ENCODE measurements at regions not wholly inside any gene's neighbourhood (a gene's known extent, or its start where the extent isn't known, plus 50 kb on each side); places are given as distances from the start of the nearest gene placed in this dataset.
"Not testable (repeated sequence)": the region's sequence is repeated elsewhere in the genome, so short reads cannot be mapped to it uniquely, and the experiment has no call there.

DNA sequence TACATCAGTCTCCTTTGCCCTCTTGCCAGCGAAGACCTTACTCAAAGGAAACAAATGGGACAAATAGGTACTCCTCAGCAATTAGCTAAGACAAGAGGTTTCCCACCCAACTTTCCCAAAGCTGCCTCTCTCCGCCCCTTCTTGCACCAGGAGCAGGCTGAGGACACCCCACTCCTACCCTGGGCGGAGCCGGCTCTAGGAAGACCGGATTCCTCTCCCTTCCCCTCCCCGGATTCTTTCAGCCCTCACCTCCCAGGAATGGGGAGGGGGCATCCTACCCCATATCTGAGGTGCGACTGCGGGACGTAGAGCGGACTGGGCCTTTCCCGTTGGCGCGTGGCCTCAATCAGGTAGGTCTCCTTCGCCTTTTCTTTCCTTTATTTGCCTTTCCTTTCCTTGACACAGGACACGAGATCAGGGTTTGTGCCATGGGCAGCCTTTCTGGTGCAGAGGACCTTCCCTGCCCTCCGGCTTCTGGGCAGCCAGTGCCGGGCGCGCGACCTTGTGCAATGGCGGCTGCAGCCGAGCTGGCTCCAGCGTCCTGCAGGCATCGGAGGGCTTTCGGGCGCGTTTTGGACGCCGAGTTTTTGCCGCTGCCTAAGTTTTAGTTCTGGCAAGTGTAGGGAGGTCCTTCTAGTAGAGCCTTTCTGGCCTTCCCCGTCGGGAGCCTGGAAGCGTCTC is 279.9 kb downstream of the PLS3 start:
- not testable (repeated sequence) for DNase-seq (ENCODE audit: low read depth)

DNA sequence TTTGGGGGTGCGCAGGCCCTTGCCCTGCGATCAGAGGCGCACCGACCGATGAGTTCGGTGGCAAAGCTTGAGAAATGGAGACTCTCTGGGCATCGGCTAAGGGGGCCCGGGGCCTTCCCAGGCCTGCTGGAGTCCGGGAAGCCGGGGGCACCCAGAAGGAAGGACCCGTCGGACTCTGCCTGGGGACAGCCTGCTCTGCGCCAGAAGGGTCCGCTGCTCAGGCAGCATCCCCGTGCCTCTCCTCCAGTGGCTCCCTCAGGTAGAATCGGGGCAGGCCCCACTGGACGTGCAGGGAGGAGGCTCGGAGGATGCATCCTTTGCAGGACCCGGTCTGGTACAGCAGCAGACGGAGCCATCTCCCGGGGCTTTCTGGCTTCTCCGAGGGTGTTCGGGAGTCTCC is 290.0 kb downstream of the PLS3 start:
- DNase-seq (ENCODE audit: low read depth) = peak; percentile 2

DNA sequence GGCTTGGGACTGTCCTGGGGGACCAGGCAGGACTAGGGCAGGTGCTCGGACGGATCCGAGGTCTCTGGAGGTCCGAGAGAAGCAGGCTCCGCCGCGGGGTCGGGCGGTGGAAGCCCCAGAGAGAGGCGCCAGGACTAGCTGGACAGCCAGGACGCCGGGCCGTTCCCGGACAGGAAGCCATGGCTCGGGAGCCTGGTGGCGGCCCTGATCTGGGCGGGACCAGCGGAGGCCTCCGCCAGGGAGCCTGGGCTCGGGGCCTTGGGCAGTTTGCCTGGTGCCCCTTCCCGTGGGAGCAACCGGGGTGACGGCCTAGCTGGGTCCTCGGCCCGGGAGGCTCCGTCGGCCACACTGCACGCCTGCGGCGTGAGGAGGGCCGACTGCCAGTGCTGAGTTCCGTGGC is 292.3 kb downstream of the PLS3 start:
- not testable (repeated sequence) for DNase-seq (ENCODE audit: low read depth)

DNA sequence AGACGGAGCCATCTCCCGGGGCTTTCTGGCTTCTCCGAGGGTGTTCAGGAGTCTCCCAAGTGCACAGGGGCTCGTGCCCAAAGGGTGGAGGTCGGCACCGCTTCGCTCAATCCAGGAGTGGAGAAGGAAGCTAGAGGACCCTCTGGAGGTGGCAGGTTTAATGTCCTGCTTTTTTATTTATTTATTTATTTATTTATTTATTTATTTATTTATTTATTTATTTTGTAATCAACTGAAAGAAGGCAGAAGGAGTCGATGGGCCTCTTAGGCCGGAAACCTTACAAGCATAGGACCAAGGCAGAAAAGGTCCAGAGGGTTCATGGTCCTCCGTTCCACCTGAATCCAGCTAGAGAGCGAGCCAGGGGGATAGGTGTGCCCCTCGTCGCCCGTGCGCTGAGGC is 289.4 kb upstream of the AGTR2 start:
- DNase-seq (ENCODE audit: low read depth) = not testable (repeated sequence)

DNA sequence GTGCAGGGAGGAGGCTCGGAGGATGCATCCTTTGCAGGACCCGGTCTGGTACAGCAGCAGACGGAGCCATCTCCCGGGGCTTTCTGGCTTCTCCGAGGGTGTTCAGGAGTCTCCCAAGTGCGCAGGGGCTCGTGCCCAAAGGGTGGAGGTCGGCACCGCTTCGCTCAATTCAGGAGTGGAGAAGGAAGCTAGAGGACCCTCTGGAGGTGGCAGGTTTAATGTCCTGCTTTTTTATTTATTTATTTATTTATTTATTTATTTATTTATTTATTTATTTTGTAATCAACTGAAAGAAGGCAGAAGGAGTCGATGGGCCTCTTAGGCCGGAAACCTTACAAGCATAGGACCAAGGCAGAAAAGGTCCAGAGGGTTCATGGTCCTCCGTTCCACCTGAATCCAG is 286.4 kb upstream of the AGTR2 start:
- not testable (repeated sequence) for DNase-seq (ENCODE audit: low read depth)

DNA sequence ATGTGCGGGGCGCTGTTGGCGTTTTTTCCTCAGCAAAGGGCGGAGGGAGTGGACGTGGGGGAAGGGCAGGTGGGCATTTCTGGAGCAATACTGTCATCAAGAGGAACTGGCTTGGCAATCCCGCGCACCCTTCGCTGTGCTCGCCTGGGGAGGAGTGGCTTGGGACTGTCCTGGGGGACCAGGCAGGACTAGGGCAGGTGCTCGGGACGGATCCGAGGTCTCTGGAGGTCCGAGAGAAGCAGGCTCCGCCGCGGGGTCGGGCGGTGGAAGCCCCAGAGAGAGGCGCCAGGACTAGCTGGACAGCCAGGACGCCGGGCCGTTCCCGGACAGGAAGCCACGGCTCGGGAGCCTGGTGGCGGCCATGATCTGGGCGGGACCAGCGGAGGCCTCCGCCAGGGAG is 282.5 kb upstream of the AGTR2 start:
- DNase-seq (ENCODE audit: low read depth) = peak; percentile 49

DNA sequence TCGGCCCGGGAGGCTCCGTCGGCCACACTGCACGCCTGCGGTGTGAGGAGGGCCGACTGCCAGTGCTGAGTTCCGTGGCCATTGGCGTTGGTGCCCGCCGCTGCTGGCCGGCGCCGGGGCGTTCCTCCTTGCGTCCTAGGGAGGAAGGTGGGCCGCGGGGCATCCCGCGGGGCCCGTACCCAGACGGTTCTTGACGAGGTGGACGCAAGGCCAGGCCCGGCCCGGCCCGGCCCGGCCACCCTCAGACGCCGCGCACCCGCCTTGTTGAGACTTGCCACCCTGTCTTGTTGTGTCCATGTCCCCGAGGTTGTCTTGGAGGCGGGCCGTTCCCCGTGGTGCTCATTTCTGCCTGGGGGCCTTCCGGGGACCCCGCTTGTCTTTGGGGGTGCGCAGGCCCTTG is 282.0 kb upstream of the AGTR2 start:
- DNase-seq (ENCODE audit: low read depth) = not testable (repeated sequence)

DNA sequence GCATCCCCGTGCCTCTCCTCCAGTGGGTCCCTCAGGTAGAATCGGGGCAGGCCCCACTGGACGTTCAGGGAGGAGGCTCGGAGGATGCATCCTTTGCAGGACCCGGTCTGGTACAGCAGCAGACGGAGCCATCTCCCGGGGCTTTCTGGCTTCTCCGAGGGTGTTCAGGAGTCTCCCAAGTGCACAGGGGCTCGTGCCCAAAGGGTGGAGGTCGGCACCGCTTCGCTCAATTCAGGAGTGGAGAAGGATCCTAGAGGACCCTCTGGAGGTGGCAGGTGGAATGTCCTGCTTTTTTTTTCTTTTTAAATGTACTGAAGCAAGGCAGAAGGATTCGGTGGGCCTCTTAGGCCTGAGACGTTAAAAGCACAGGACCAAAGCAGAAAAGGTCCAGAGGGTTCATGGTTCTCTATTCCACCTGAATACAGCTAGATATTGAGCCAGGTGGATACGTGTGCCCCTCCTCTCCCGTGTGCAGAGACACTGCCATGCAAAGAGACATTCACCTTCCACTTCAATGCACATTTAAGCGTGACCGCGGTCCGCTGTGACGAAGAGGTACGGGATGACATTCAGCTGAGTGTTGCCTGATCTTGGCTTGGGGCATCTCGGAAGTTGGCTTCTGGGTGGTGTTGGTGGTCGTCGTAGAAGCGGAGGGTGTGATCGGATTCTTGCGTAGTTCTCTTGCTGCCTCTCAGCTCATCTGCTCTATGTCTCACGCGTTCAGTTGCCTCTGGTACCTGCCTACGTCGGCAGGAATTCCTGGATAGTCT is 281.2 kb upstream of the AGTR2 start:
- no peak for DNase-seq (ENCODE audit: low read depth)

DNA sequence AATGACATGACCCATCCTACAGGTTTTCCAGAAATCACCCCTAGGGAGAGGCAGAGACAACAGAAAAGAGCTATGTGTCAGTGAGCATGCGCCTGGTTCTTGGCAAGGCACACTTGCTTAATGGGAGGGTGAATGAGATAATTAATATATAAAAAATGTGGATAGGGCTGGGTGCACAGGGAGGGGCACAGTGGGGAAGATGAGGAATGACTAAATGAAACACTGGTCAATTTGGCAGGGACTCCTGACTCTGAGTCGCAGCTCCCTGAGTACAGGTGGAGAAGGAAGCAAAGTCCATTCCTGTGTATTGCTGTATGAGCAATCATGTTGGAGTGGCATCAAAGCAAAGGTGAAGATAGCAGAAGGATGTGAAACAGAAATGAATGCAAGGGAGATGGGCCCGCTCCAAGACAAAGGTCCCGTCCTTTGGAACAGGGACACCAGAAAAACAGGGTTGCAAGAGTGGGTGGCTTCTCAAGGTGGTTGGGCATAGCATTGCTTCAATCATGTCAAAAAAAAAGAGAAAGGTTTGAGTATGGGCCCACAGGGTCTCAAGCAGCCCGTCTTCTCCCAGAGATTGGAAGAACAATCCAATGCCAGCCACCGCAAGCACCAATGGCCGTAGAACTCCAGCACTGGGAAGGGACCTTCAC is 278.4 kb upstream of the AGTR2 start:
- DNase-seq (ENCODE audit: low read depth) = no peak

DNA sequence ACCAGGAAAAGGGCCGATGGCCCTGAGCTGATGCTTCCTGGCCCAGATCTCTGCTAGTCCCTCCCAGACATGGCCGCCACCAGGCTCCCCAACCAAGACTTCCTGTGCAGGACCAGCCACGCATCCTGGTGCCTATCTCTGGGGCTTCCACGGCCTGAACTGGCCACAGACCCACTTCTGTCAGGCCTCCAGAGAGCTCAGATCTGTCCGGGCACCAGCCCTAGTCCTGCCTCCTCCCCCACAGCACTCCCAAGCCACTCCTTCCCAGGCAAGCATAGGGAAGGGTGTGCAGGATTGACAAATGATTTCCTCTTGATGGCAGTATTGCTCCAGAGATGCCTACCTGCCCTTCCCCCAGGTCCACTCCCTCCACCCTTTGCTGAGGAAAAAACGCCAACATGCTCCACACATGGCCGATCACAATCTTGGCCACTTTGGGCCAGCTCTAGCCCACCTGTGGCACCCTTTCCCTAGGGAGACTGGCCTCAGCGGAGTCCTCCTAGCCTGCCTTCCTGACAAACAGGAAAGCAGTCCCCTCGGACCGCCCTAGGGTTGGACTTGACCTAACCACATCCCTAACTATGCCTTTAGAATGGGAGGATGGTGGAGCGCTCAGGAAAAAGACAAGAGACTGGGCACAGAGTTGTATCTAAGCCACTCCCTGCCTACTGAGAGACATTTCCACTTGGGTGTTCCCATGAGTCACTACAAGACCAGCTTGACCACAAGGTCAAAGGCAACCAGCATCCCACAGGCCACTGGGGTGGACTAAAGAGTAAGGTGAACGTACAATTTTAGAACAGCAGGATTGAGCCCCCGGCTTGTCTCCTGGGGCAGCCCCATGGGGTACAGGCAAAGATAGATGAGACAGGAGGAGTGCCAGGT is 277.5 kb upstream of the AGTR2 start:
- DNase-seq (ENCODE audit: low read depth) = peak; percentile 36

DNA sequence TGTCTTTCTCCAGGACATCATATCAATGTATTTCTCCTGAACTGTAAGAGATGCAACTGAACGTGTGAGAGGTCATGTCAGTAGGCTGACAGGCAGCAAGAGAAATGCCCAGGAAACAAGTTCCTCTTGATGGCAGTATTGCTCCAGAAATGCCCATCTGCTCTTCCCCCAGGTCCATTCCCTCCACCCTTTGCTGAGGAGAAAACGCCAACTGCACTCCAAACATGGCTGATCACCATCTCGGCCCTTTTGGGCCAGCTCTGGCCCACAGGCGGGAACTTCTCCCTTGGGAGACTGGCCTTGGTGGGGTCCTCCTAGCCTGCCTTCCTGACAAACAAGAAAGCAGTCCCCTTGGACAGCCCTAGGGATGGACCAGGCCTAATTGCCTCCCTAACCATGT is 276.5 kb upstream of the AGTR2 start:
- no peak for DNase-seq (ENCODE audit: low read depth)

DNA sequence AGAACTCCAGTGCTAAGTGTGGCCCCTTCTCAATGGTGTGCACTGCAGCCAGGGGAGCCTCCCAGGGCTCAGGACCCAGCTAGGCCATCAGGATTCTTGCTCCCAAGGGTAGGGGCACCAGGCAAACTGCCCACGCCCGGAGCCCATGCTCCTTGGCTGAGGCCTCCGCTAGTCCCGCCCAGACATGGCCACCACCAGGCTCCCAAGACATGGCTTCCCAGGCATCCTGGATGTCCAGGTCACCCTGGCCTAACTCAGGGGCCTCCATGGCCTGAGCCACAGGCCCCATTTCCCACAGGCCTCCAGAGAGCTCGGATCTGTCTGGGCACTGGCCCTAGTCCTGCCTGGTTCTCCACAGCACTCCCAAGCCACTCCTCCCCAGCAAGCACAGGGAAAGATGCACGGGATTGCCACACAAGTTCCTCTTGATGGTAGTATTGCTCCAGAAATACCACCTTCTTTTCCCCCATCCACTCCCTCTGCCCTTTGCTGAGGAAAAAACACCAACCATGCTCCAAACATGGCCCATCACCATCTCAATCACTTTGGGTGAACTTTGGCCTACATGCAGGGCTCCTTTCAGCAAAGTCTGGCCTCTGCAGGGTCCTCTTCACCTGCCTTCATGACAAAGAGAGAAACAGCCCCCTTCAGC is 274.7 kb upstream of the AGTR2 start:
- DNase-seq (ENCODE audit: low read depth) = no peak

DNA sequence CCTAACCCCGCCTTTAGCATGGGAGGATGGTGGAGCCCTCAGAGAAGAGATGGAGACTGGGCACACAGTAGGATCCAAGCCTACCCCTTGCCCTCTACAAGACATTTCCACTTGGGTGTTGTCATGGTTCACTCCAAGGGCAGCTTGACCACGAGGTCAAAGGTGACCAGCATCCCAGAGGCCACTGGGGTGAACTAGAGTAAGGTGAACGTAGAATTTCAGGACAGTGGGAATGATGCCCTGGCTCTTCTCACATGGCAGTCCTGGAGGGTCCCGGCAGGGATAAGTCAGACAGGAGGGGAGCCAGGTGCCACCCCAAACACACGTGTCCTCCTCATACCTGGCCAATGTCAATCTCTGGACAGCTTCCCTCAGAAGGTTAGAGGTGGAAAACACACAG is 274.2 kb upstream of the AGTR2 start:
- DNase-seq (ENCODE audit: low read depth) = no peak

DNA sequence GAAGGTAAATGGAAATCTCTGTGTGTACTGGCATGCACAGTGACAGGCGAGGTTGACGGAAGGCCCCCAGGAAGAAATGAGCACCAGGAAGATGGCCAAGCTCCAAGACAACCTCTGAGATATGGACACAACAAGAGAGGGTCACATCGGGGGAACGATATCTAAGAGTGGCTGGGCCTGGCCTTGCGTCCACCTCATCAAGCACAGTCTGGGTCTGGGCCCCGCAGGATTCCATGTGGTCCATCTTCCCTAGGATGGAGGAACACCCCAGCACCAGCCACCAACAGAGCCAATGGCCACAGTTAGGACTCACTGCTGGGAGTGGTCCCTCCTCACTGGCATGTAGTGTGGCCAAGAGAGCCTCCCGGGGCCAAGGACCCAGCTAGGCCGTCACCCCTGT is 272.6 kb upstream of the AGTR2 start:
- no peak for DNase-seq (ENCODE audit: low read depth)

DNA sequence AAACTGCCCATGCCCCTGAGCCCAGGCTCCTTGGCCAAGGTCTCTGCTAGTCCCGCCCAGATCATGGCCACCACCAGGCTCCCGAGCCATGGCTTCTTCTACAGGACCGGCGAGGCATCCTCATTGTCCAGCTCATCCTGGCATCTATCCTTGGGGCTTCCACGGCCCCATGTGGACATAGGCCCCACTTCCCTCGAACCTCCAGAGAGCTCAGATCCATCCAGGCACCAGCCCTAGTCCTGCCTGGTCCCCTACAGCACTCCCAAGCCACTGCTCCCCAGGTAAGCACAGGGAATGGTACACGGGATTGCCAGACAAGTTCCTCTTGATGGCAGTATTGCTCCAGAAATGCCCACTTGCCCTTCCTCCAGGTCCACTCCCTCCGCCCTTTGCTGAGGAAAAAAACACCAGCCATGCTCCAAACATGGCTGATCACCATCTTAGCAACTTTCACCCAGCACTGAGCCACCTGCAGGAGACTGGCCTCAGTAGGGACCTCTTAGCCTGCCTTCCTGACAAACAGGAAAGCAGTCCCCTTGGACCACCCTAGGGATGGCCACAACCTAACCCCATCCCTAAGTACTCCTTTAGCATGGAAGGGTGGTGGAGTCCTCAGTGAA is 272.1 kb upstream of the AGTR2 start:
- peak; percentile 55 for DNase-seq (ENCODE audit: low read depth)

DNA sequence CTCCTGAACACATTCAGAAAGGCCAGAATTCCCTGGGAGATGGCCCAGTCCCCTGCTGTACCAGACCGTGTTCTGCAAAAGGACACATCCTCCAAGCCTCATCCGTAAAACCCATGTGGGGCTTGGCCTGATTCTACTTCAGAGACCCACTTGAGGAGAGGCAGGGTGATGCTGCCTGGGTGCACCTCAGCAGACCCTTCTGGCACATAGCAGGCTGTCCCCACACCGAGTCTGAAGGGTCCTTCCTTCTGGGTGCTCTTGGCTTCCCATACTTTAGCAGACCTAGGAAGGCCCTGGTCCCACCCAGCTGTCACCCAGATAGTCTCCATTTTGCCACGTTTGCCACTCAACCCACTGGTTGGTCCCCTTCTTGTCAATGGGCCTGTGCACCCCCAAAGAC is 270.1 kb upstream of the AGTR2 start:
- DNase-seq (ENCODE audit: low read depth) = no peak

DNA sequence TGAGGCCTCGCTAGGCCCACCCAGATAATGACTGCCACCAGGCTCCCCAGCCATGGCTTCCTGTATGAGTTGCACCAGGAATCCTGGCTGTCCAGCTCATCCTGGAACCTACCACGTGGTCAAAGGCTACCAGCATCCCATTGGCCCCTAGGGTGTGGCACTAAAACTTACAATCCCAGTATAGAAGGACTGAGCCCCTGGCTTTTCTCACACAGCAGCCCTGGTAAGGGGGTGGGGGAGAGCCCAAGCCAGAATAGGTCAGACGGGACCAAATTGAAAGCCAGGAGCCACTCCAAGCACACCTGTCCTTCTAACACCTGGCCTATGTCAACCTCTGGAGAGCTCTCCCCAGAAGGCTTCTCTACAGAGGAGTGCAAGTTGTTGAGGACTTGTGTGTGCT is 269.3 kb upstream of the AGTR2 start:
- DNase-seq (ENCODE audit: low read depth) = no peak

DNA sequence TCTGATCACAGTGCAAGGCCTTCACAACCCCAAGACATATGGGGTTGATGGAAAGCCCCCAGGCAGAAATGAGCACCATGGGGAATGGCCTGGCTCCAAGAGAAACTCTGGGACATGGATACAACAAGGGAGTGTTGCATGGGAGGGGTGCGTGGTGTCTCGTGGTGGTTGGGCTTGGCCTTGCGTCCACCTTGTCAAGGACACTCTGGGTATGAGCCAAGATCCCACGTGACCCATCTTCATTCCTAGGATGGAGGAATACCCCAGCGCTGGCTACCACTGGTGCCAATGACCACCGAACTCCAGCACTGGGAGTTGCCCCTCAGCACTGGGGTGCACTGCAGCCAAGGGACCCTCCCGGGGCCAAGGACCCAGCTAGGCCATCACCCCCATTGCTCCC is 267.5 kb upstream of the AGTR2 start:
- DNase-seq (ENCODE audit: low read depth) = no peak

DNA sequence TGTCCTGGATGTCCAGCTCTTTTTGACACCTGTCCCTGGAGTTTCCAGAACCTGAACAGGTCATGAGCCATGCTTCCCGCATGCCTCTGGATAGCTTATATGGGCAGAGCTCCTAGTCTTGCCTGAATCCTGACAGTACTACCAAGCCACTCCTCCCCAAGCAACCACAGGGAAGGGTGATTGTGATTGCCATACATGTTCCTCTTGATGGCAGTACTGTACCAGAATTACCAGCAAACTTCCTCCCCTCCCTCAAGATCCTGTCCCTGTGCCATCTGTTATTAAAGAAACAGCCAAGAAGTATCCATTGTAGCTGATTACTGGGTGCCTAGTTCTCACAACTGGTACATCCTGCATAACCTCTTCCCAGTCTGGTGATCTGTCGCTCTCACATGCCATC is 264.3 kb upstream of the AGTR2 start:
- no peak for DNase-seq (ENCODE audit: low read depth)

DNA sequence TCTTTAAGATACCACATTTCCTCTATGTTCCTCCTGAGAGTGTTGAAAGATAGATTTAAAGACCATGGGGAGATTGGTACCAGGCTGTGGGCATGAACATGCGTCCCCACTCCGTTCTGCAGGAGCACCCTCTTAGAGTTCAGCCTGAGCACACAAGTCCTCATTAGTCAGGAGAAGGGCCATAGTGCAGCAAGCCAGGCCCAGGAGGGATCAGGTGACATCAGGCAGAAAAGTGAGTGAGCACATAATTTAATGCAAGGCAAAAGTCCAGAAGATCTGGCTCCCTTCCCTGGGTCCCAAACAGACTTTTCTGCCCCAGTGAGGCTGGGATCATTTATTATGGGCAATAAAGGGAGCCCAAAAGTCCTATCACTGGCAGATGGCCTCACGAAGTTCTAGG is 263.7 kb upstream of the AGTR2 start:
- DNase-seq (ENCODE audit: low read depth) = no peak

DNA sequence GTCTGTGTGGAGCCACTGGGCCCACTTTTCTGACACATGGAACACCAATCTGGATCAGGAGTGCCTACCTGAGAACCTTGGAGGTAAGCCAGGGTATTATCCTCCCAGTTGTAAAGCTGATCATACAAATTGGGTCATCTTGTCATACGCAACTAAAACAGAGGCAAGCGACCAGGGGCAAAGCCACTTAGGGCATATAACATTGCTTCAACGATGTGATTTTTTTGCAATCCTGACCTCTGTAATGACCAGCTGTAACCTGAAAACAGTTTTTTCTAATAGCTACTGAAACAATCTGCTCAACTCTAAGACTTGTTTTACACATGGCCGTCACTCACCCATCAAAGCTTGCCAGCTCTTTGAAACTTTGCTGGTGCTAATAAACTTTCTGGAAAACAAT is 261.5 kb upstream of the AGTR2 start:
- DNase-seq (ENCODE audit: low read depth) = no peak
